Transverse colon (tissue), 4 donors: ENCODE measurements at regions not wholly inside any gene's neighbourhood (a gene's known extent, or its start where the extent isn't known, plus 50 kb on each side); places are given as distances from the start of the nearest gene placed in this dataset.

ENCODE experiments used
- DNase-seq: peaks from one replicate; pipeline ENCODE4 v3.0.0-alpha.2; 2019
- H3K27ac ChIP-seq, 4 donors: fragments of 200-600 bp; sonication (generic); 2 replicates each; pipeline ENCODE4 v1.5.1; 2016 to 2018; ENCODE audit warnings: inconsistent platforms in 4 of 4
- H3K27me3 ChIP-seq: fragments of 200-600 bp; sonication (generic); 2 replicates; pipeline ENCODE4 v1.5.1; 2017; ENCODE audit warnings: inconsistent platforms
- H3K36me3 ChIP-seq, 4 donors: fragments of 200-600 bp; sonication (generic); 2 replicates each; pipeline ENCODE4 v1.5.1; 2017 to 2019; ENCODE audit warnings: inconsistent platforms in 4 of 4
- H3K4me1 ChIP-seq, 4 donors: fragments of 200-600 bp; sonication (generic); 2 replicates each; pipeline ENCODE4 v1.5.1; 2017 to 2020; ENCODE audit warnings: inconsistent platforms in 4 of 4
- H3K4me3 ChIP-seq, 4 donors: fragments of 200-600 bp; sonication (generic); 1 replicate in 1 of 4; 2 replicates in 3 of 4; pipeline versions ENCODE4 v1.5.1 to v1.6.1; 2017 to 2019; ENCODE audit warnings: inconsistent platforms in 4 of 4
- H3K9me3 ChIP-seq, 2 donors: fragments of 200-600 bp; sonication (generic); 2 replicates each; pipeline ENCODE4 v1.5.1; 2017 to 2019; ENCODE audit warnings: inconsistent platforms in 2 of 2
- EP300 ChIP-seq: sonication (generic); formaldehyde crosslinking; IDR thresholded peaks from one replicate; pipeline ENCODE4 v1.6.1; 2017; ENCODE audit warnings: antibody characterized with exemption, low read depth
- POLR2A ChIP-seq: fragments of 450-650 bp; IDR thresholded peaks from one replicate; pipeline ENCODE4 v1.6.1; 2016; ENCODE audit warnings: antibody characterized with exemption, mild to moderate bottlenecking, moderate library complexity
- POLR2AphosphoS5 ChIP-seq, 3 donors: sonication (generic); formaldehyde crosslinking; IDR thresholded peaks; one replicate each; pipeline ENCODE4 v1.6.1; 2016; ENCODE audit warnings: antibody characterized with exemption in 3 of 3
- WGBS, 2 donors: methylation state at CpG; one replicate each; pipeline ENCODE4 v1.1.5; 2018; ENCODE audit warnings: low coverage in 1 of 2; 5-methylcytosine and 5-hydroxymethylcytosine counted together
- in situ Hi-C, 4 donors: fragments of 200-750 bp; cut with MboI; loops; one replicate each; pipeline versions ENCODE4 v1.15.0 to v1.15.1; 2017; ENCODE audit warnings: low sequenced_read_pairs in 3 of 4, low pct_ligation_motif_present in 1 of 4, low pct_unique_long_range_greater_than_20kb in 1 of 4
- intact Hi-C: fragments of 100-400 bp; cut with DNase I; formaldehyde crosslinking; loops from one replicate; pipeline ENCODE4 v1.15.1; 2023; ENCODE audit warnings: low total_unique reads
- TF ChIP-seq, protein P1 (sequence below), 5 experiments: fragments of 200-600 bp in 3 of 5; fragments of 450-650 bp in 2 of 5; sonication (generic) in 3 of 5; IDR thresholded peaks; 1 replicate in 2 of 5; 2 replicates in 3 of 5; pipeline ENCODE4 v1.5.1; 2016 to 2017; ENCODE audit warnings: antibody characterized with exemption in 5 of 5, inconsistent platforms in 3 of 5, mild to moderate bottlenecking in 2 of 5, moderate library complexity in 1 of 5

DNA sequence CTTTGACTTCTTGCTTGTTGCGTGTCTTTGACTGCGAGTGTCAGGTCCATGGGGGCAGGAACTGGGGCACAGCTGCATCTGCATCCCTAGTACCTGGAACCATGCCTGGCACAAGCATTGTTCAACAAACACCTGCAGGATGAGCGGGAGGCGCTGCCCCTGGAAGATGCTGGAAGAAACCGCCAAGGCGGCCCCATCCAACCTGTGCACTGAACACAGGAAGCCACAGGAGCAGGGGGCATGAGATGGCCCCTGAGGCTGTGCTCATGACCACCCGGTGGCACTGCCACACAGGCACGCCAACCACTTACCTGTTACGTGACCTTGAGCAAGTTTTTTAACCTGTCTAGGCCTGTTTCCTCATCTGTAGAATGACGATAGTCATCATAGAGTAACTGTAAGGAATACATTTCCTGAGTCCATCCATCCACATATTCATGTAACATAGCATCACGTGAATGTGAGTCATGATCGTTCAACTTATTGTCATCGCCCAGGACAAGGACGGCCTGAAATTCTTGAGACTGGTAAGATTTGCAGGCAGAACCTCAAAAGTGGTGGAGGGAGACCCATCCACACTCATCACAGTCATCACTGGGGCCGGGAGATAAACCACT lies 374.2 kb downstream of the PREX1 start:
- intact Hi-C loops (no loop called here), in situ Hi-C loops (no loop called here)
- TF ChIP-seq EP300 (no peak), POLR2A (no peak)
- 75% methylated on average over 15 of the region's 15 CpGs; no CpG with 5 or more reads in 1 of the 2 donors for WGBS, 2 donors
- H3K27me3 ChIP-seq = no peaks in the 10 kb centered on the region
- no peak overlapping the region for H3K4me3 ChIP-seq
- H3K27ac ChIP-seq = no peak overlapping the region
- no peak for DNase-seq
- H3K4me1 ChIP-seq = no peaks in the 10 kb centered on the region
- no peaks in the 10 kb centered on the region for H3K36me3 ChIP-seq
- H3K9me3 ChIP-seq = no peaks in the 10 kb centered on the region

- intact Hi-C loops = no loop called here
- Histone ChIP-seq H3K27ac (no peak overlapping the region), H3K4me3 (no peak overlapping the region), H3K9me3 (no peaks in the 10 kb centered on the region), H3K36me3 (no peaks in the 10 kb centered on the region), H3K4me1 (no peaks in the 10 kb centered on the region), H3K27me3 (no peaks in the 10 kb centered on the region)
- in situ Hi-C loops = no loop called here
- DNase-seq = no peak
- TF ChIP-seq POLR2A (no peak), EP300 (no peak), POLR2AphosphoS5 (IDR thresholded peaks at IDR 0.05) (no peak)
- TF ChIP-seq, protein P1, sequence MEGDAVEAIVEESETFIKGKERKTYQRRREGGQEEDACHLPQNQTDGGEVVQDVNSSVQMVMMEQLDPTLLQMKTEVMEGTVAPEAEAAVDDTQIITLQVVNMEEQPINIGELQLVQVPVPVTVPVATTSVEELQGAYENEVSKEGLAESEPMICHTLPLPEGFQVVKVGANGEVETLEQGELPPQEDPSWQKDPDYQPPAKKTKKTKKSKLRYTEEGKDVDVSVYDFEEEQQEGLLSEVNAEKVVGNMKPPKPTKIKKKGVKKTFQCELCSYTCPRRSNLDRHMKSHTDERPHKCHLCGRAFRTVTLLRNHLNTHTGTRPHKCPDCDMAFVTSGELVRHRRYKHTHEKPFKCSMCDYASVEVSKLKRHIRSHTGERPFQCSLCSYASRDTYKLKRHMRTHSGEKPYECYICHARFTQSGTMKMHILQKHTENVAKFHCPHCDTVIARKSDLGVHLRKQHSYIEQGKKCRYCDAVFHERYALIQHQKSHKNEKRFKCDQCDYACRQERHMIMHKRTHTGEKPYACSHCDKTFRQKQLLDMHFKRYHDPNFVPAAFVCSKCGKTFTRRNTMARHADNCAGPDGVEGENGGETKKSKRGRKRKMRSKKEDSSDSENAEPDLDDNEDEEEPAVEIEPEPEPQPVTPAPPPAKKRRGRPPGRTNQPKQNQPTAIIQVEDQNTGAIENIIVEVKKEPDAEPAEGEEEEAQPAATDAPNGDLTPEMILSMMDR (IDR thresholded peaks at IDR 0.05) = no peak
- 77 to 91% methylated on average over 2 to 6 of the region's 6 CpGs for WGBS, 2 donors
Measured at GRCh38 chr20:48451401-48451800, 376.4 kb downstream of the PREX1 start.

DNA sequence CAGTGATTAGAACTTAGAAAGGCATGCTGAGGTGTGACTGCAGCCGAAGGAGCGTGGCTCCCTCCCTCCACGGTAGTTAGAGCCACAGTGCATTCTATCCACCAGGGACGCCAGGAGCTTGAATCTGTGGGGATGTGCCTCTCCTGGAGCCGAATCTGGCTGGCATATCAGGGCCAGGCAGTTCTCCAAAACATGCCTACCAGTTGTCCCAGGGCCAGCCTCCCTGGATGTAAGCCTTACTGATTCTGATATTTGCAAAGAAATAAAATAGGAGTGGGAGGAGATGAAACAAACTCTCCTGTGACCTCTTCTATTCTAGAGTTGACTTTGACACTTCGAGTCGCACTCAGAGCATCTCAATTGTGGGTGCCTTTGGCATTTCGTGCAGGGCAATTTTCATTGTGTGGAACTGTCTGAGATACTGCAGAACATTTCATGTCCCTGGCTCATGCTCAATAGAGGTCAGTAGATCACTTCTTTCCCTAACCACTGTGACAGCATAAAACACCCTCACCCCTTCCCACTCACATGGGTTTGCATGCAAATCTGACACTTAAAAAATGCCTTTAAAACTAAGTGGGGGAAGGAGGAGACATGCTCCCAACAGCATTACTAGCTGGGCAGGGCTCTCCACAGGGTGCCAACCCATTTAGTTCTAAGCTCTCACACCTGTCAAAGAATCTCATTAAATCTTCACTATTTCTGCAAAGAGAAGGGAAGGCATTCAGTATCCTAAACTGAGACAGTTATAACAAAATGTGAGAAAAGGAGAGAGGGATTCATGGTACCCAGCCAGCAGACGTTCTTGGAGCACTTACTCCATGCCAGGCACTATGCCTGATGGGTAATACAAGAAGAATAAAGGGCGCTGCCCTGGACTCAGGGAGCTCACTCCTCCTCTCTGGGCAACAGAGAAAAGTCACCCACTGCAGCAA lies 378.9 kb downstream of the PREX1 start:
- 56 to 61% methylated on average over 4 to 10 of the region's 10 CpGs for WGBS, 2 donors
- DNase-seq = no peak
- TF ChIP-seq EP300 = no peak
- no peak for TF ChIP-seq POLR2AphosphoS5 (IDR thresholded peaks at IDR 0.05)
- TF ChIP-seq POLR2A = no peak
- TF ChIP-seq, protein P1 (IDR thresholded peaks at IDR 0.05) = no peak
- H3K4me3 ChIP-seq = no peak overlapping the region
- peaks cover 7 to 8% of the 10 kb centered on the region in 2 donors for H3K9me3 ChIP-seq
- no peak overlapping the region for H3K27ac ChIP-seq
- no peaks in the 10 kb centered on the region for H3K27me3 ChIP-seq
- H3K36me3 ChIP-seq = no peaks in the 10 kb centered on the region
- intact Hi-C loops (no loop called here), in situ Hi-C loops (no loop called here)
- no peaks in the 10 kb centered on the region for H3K4me1 ChIP-seq

- Histone ChIP-seq H3K27ac (no peak overlapping the region), H3K9me3 (peaks cover 9 to 14% of the 10 kb centered on the region in 2 donors), H3K36me3 (no peaks in the 10 kb centered on the region), H3K27me3 (no peaks in the 10 kb centered on the region), H3K4me1 (no peaks in the 10 kb centered on the region), H3K4me3 (no peak overlapping the region)
- in situ Hi-C loops = no loop called here
- no peak for DNase-seq
- 80 to 83% methylated on average over 1 to 4 of the region's 4 CpGs for WGBS, 2 donors
- no peak for TF ChIP-seq EP300
- TF ChIP-seq POLR2A = no peak
- TF ChIP-seq POLR2AphosphoS5 (IDR thresholded peaks at IDR 0.05) = no peak
- intact Hi-C loops = no loop called here
Measured at GRCh38 chr20:48447456-48447855, 380.3 kb downstream of the PREX1 start.

DNA sequence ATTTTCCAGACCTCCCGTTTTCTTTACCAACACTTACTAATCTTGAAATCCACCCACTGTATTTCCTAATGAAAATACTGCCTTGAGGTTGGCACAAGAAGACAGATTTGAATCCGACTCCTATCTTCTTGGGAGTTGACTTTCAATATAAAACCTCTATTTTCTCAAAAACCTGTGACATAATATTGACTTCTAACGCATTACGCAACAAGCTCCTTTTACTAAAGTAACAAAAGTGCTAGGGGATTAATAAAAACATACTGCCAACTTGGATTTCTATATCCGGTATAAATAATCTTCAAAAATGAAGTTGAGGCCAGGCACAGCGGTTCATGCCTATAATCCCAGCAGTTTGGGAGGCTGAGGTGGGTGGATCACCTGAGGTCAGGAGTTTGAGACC lies 382.0 kb downstream of the PREX1 start:
- Histone ChIP-seq H3K27ac (no peak overlapping the region), H3K9me3 (peaks cover 9 to 14% of the 10 kb centered on the region in 2 donors), H3K27me3 (no peaks in the 10 kb centered on the region), H3K36me3 (no peaks in the 10 kb centered on the region), H3K4me1 (no peaks in the 10 kb centered on the region), H3K4me3 (no peak overlapping the region)
- intact Hi-C loops (no loop called here), in situ Hi-C loops (no loop called here)
- no peak for TF ChIP-seq EP300
- no peak for TF ChIP-seq POLR2AphosphoS5 (IDR thresholded peaks at IDR 0.05)
- TF ChIP-seq, protein P1 (IDR thresholded peaks at IDR 0.05) = no peak
- no peak for TF ChIP-seq POLR2A
- whole genome bisulfite sequencing, 2 donors = 81 to 91% methylated on average over 6 of the region's 6 CpGs
- no peak for DNase-seq
